Uterus (tissue), 2 donors: ENCODE measurements at regions not wholly inside any gene's neighbourhood (a gene's known extent, or its start where the extent isn't known, plus 50 kb on each side); places are given as distances from the start of the nearest gene placed in this dataset.

Source experiments
- POLR2A ChIP-seq, 2 donors: fragments of 450-650 bp; IDR thresholded peaks; one replicate each; pipeline ENCODE4 v1.6.1; 2016; ENCODE audit warnings: antibody characterized with exemption in 2 of 2, mild to moderate bottlenecking in 1 of 2, moderate library complexity in 1 of 2
- TF ChIP-seq, protein P1 (sequence below), 4 experiments: fragments of 200-600 bp in 2 of 4; fragments of 450-650 bp in 2 of 4; sonication (generic) in 2 of 4; IDR thresholded peaks; one replicate each; pipeline ENCODE4 v1.5.1; 2016 to 2019; ENCODE audit warnings: antibody characterized with exemption in 4 of 4, mild to moderate bottlenecking in 2 of 4, moderate library complexity in 1 of 4

DNA sequence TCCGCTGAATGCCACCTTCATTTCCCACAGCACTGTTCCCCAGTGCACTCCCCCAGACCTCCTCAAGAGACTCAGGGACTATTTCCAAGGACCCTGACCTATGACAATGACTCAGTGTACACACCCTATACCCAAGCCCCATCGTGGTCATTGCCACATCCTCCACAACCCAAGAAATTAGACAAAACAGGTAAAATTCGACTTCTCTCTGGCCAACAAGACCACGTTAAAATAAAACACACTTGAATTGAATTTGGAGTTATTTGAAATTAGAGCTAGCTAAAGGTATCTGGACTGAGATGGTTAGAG lies 126.4 kb upstream of the NCK2 start:
- TF ChIP-seq, protein P1, sequence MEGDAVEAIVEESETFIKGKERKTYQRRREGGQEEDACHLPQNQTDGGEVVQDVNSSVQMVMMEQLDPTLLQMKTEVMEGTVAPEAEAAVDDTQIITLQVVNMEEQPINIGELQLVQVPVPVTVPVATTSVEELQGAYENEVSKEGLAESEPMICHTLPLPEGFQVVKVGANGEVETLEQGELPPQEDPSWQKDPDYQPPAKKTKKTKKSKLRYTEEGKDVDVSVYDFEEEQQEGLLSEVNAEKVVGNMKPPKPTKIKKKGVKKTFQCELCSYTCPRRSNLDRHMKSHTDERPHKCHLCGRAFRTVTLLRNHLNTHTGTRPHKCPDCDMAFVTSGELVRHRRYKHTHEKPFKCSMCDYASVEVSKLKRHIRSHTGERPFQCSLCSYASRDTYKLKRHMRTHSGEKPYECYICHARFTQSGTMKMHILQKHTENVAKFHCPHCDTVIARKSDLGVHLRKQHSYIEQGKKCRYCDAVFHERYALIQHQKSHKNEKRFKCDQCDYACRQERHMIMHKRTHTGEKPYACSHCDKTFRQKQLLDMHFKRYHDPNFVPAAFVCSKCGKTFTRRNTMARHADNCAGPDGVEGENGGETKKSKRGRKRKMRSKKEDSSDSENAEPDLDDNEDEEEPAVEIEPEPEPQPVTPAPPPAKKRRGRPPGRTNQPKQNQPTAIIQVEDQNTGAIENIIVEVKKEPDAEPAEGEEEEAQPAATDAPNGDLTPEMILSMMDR (IDR thresholded peaks at IDR 0.05): no peak
- TF ChIP-seq POLR2A (IDR thresholded peaks at IDR 0.05): no peak
